ENCODE measurements at regions not wholly inside any gene's neighbourhood (a gene's known extent, or its start where the extent isn't known, plus 50 kb on each side); places are given as distances from the start of the nearest gene placed in this dataset.

DNA sequence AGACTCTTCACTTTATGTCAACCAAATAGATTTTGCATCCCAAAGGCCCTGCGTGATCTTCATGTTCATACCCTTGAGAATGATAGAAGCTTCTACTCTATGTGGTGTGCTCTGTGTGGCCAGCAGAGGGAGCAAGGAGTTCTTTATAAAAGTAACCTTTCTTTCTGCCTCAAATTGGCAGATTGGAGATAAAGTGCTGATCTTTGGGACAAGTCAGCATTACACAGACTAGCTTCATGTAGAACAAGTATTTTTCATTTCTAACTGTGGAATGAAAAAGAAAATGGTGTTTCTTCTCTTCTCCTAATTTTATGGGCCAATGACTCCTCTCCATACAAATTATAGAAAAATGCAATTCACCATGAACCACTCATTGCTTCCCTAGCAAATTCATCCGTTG lies 1214.1 kb downstream of the SORCS1 start (continued):
- TF ChIP-seq, protein P1, sequence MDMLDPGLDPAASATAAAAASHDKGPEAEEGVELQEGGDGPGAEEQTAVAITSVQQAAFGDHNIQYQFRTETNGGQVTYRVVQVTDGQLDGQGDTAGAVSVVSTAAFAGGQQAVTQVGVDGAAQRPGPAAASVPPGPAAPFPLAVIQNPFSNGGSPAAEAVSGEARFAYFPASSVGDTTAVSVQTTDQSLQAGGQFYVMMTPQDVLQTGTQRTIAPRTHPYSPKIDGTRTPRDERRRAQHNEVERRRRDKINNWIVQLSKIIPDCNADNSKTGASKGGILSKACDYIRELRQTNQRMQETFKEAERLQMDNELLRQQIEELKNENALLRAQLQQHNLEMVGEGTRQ (IDR thresholded peaks at IDR 0.05; ENCODE audit: low read length): no peak
